Skin epidermis (tissue), 12 donors: ENCODE measurements at regions not wholly inside any gene's neighbourhood (a gene's known extent, or its start where the extent isn't known, plus 50 kb on each side); places are given as distances from the start of the nearest gene placed in this dataset.

Experiments
- H3K27ac ChIP-seq, 21 experiments: fragments of 200-600 bp; sonication (generic) in 11 of 21; one replicate each; pipeline ENCODE4 v1.5.0; 2020; ENCODE audit warnings: mild to moderate bottlenecking in 3 of 21, inconsistent platforms in 2 of 21, moderate library complexity in 2 of 21
- H3K4me3 ChIP-seq, 7 experiments: fragments of 200-600 bp; sonication (generic) in 2 of 7; one replicate each; pipeline ENCODE4 v1.5.0; 2020; ENCODE audit warnings: inconsistent platforms in 2 of 7, mild to moderate bottlenecking in 2 of 7, moderate library complexity in 1 of 7

DNA sequence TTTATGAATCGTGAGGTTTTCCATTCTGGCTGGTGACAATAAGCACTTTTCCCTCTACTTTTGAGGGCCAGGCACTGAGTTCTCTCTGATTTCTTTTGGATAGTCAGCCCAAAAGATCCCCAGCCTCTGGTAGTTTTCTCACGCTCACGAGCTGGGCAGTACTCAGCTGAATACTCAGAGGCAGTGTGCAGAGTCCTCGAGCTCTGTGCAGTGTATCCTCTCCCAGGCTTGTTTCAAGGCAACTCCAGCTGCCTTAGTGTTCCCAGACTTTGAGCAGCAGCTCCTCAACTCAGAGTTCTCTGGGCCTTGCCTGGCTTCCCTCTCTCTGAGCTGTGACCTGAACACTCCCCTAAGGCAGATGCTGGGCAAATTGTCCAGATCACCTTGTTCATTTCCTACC is 59.1 kb upstream of the IQSEC1 start:
- Histone ChIP-seq H3K27ac (no peak overlapping the region), H3K4me3 (no peak overlapping the region)

- no peak overlapping the region for H3K27ac ChIP-seq
- H3K4me3 ChIP-seq, result no peak overlapping the region
Measured at GRCh38 chr3:13130464-13131193, 57.4 kb upstream of the IQSEC1 start.

GRCh38 chr3:13125092-13126015 is 52.1 kb upstream of the IQSEC1 start:
- Histone ChIP-seq H3K27ac (no peak overlapping the region), H3K4me3 (no peak overlapping the region)

- H3K4me3 ChIP-seq, result no peak overlapping the region
- no peak overlapping the region for H3K27ac ChIP-seq
Measured at GRCh38 chr3:13124631-13125030, 51.4 kb upstream of the IQSEC1 start.

- Histone ChIP-seq H3K27ac (no peak overlapping the region), H3K4me3 (no peak overlapping the region)
Measured at GRCh38 chr3:13123765-13124164, 50.5 kb upstream of the IQSEC1 start.

- no peak overlapping the region for H3K4me3 ChIP-seq
Measured at GRCh38 chr3:13123013-13123654, 49.9 kb upstream of the IQSEC1 start.

More at GRCh38 chr3:13123013-13123654, 49.9 kb upstream of the IQSEC1 start:
- H3K27ac ChIP-seq, result no peak overlapping the region
